ENCODE measurements at regions not wholly inside any gene's neighbourhood (a gene's known extent, or its start where the extent isn't known, plus 50 kb on each side); places are given as distances from the start of the nearest gene placed in this dataset.

- Histone ChIP-seq H3K4me3 (replicated peaks in 1 of 3; ENCODE audit: low read depth in 2 of 3, low read length in 3 of 3) (no peak overlapping the region), H3K9ac (ENCODE audit: insufficient read depth, low read length, poor library complexity, severe bottlenecking) (no peak overlapping the region), H3K4me2 (replicated peaks; ENCODE audit: extremely low read depth, low read length, poor library complexity, severe bottlenecking) (no peak overlapping the region), H3K36me3 (replicated peaks in 1 of 2; ENCODE audit: control insufficient read depth in 1 of 2, insufficient read depth in 2 of 2, low read length in 2 of 2) (no peaks in the 10 kb centered on the region), H3K79me2 (ENCODE audit: insufficient read depth, low read length) (no peaks in the 10 kb centered on the region), H3K27ac (ENCODE audit: low read depth in 1 of 2, low read length in 2 of 2) (no peak overlapping the region), H3K9me3 (replicated peaks in 1 of 2; ENCODE audit: control insufficient read depth in 1 of 2, insufficient read depth in 1 of 2, low read length in 2 of 2) (no peaks in the 10 kb centered on the region), H3K4me1 (ENCODE audit: control insufficient read depth in 1 of 2, insufficient read depth in 2 of 2, low read length in 2 of 2) (no peaks in the 10 kb centered on the region), H4K20me1 (ENCODE audit: insufficient read depth, low read length) (no peaks in the 10 kb centered on the region), H3K27me3 (ENCODE audit: control insufficient read depth in 2 of 2, insufficient read depth in 2 of 2, low read length in 2 of 2) (no peaks in the 10 kb centered on the region), H2AFZ (ENCODE audit: insufficient read depth, low read depth, low read length, poor library complexity, severe bottlenecking) (no peak overlapping the region)
- peaks cover 0 to 4% (median 0%) of the 10 kb centered on the region in 7 donors for H3K9me3 Mint-ChIP-seq
- intact Hi-C loops (cut with micrococcal nuclease): no loop called here
- H3K36me3 Mint-ChIP-seq: no peaks in the 10 kb centered on the region
- TF ChIP-seq, protein P1, sequence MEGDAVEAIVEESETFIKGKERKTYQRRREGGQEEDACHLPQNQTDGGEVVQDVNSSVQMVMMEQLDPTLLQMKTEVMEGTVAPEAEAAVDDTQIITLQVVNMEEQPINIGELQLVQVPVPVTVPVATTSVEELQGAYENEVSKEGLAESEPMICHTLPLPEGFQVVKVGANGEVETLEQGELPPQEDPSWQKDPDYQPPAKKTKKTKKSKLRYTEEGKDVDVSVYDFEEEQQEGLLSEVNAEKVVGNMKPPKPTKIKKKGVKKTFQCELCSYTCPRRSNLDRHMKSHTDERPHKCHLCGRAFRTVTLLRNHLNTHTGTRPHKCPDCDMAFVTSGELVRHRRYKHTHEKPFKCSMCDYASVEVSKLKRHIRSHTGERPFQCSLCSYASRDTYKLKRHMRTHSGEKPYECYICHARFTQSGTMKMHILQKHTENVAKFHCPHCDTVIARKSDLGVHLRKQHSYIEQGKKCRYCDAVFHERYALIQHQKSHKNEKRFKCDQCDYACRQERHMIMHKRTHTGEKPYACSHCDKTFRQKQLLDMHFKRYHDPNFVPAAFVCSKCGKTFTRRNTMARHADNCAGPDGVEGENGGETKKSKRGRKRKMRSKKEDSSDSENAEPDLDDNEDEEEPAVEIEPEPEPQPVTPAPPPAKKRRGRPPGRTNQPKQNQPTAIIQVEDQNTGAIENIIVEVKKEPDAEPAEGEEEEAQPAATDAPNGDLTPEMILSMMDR (IDR thresholded peaks at IDR 0.05): no peak
- WGBS (ENCODE audit: insufficient coverage): 95% methylated on average over 6 of the region's 7 CpGs
- peaks cover 2 to 4% (median 3%) of the 10 kb centered on the region in 3 donors for H3K27me3 Mint-ChIP-seq (ENCODE audit: low read depth in 3 of 3)
- no peak for DNase-seq
- no peak overlapping the region for H3K27ac Mint-ChIP-seq
- no peaks in the 10 kb centered on the region for H3K4me1 Mint-ChIP-seq
- H3K4me3 Mint-ChIP-seq: no peak overlapping the region
Observed at GRCh38 chr12:105616971-105617540, 286.6 kb downstream of the C12orf75 start.

GRCh38 chr12:105622220-105622619, 291.7 kb downstream of the C12orf75 start:
- Histone ChIP-seq H3K4me2 (replicated peaks; ENCODE audit: extremely low read depth, low read length, poor library complexity, severe bottlenecking) (no peak overlapping the region), H3K79me2 (ENCODE audit: insufficient read depth, low read length) (no peaks in the 10 kb centered on the region), H3K9ac (ENCODE audit: insufficient read depth, low read length, poor library complexity, severe bottlenecking) (no peak overlapping the region), H3K36me3 (replicated peaks in 1 of 2; ENCODE audit: control insufficient read depth in 1 of 2, insufficient read depth in 2 of 2, low read length in 2 of 2) (no peaks in the 10 kb centered on the region), H3K27me3 (ENCODE audit: control insufficient read depth in 2 of 2, insufficient read depth in 2 of 2, low read length in 2 of 2) (no peaks in the 10 kb centered on the region), H3K4me3 (replicated peaks in 1 of 3; ENCODE audit: low read depth in 2 of 3, low read length in 3 of 3) (no peak overlapping the region), H2AFZ (ENCODE audit: insufficient read depth, low read depth, low read length, poor library complexity, severe bottlenecking) (no peak overlapping the region), H4K20me1 (ENCODE audit: insufficient read depth, low read length) (no peaks in the 10 kb centered on the region), H3K9me3 (replicated peaks in 1 of 2; ENCODE audit: control insufficient read depth in 1 of 2, insufficient read depth in 1 of 2, low read length in 2 of 2) (no peaks in the 10 kb centered on the region), H3K27ac (ENCODE audit: low read depth in 1 of 2, low read length in 2 of 2) (no peak overlapping the region), H3K4me1 (ENCODE audit: control insufficient read depth in 1 of 2, insufficient read depth in 2 of 2, low read length in 2 of 2) (no peaks in the 10 kb centered on the region)
- TF ChIP-seq, protein P1 (IDR thresholded peaks at IDR 0.05): no peak
- Mint-ChIP-seq H3K27me3 (ENCODE audit: low read depth in 3 of 3) (peaks cover 0 to 2% (median 2%) of the 10 kb centered on the region in 3 donors), H3K36me3 (no peaks in the 10 kb centered on the region), H3K4me3 (no peak overlapping the region), H3K9me3 (peaks cover 0 to 11% (median 2%) of the 10 kb centered on the region in 7 donors), H3K4me1 (no peaks in the 10 kb centered on the region), H3K27ac (no peak overlapping the region)
- no CpG with 5 or more reads among the region's 2 CpGs for WGBS (ENCODE audit: insufficient coverage)
- no peak for DNase-seq
- intact Hi-C loops (cut with micrococcal nuclease): no loop called here
